ENCODE measurements at regions not wholly inside any gene's neighbourhood (a gene's known extent, or its start where the extent isn't known, plus 50 kb on each side); places are given as distances from the start of the nearest gene placed in this dataset.

DNA sequence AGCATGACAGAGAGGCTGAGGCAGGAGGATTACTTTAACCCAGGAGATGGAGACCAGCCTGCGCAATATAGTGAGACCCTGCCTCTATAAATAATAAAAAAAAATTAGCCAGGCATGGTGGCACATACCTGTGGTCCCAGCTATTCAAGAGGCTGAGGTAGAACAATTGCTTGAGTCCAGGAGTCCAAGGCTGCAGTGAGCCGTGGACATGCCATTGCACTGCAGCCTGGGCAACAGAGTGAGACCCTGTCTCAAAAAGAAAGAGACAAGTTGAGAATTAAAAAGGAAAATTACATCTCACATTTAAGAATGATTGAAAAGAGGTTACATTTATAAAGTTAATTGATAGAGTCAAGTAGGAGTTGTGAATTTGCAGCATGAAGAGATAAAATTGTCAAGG lies 91.4 kb upstream of the TMPO start:
- DNase-seq (ENCODE audit: low read depth, low spot score), result no peak

DNA sequence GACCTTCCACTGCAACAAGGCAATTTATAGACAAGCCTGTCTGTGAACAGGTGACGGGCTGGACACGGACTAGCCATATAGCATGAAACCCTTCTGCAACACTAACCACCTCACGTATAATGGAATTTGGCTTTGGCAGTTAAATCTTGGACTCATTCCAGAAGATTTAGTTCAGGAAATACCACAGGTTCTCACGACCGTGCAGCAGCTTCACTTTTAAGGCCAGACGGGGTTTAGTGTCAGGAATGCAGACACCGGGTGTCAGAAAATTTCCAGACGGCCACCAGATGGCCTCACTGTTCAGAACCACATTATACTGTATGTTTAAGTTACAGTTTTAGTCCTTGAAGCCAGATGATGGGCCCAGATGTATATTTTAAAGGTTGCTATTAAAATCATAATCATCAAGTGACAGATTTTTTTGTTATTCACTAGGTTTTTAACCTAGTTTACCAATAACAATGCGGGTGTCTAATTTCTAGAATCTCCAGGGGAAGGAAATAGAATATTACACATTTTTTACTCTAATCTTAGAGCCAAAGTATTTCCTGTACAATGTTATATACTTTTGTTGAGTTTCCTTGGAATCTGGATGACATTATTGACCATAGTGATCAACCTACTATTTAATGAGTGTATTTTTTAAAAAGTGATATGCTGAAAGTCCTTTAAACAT lies 90.5 kb upstream of the TMPO start:
- DNase-seq (ENCODE audit: low read depth, low spot score), result no peak

DNA sequence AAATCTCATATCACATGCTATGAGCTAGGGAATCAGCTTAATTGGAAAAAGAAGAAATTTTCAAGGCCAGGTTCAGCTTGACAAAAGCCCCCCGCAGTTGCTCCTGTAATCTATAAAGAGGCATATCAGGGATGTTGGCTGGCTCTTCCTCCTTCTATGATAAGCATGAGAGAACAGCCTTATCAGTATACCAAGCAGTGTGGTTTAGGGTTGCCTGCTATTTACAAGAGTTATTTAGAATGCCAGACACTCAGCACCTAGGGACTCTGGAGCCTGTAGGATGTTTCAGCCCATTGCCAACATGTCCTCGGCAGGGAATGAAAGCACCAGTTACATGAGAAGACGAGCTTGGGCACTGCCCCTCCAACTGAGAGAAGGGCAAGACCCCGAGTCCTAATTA lies 89.5 kb upstream of the TMPO start:
- no peak for DNase-seq (ENCODE audit: low read depth, low spot score)

DNA sequence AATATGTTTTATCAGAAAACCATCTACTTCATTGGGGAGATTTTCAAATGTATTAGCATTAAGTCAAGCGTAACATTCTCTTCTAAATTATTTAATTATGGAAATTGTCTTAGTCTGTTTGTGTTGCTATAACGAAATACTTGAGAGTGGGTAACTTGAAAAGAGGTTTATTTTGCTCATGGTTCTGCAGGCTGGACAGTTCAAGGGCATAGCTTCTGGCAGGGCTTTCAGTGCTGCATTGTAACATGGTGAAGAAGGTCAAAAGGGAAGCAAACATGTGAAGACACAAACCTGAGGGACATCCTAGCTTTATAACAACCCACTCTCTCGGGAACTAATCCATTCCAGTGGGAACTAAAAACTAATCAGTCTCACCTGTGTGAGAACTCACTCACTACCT lies 84.3 kb upstream of the TMPO start:
- no peak for DNase-seq (ENCODE audit: low read depth, low spot score)

DNA sequence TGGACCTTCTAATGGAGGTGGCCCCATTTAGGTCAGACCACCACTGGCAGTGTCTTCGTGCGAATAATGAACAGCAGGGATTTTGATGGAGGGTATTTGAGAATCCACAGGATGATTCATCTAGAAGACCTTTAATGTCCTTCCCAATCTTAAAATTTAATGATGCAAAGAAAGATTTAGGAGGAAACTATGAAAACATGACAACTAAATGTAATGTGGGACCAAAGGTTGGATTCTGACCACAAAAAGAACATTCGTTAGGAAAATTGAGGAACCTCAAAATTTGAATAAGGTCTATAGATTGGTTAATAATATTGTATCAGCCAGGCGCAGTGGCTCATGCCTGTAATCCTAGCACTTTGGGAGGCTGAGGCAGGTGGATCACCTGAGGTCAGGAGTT lies 78.2 kb upstream of the TMPO start:
- no peak for DNase-seq (ENCODE audit: low read depth, low spot score)

DNA sequence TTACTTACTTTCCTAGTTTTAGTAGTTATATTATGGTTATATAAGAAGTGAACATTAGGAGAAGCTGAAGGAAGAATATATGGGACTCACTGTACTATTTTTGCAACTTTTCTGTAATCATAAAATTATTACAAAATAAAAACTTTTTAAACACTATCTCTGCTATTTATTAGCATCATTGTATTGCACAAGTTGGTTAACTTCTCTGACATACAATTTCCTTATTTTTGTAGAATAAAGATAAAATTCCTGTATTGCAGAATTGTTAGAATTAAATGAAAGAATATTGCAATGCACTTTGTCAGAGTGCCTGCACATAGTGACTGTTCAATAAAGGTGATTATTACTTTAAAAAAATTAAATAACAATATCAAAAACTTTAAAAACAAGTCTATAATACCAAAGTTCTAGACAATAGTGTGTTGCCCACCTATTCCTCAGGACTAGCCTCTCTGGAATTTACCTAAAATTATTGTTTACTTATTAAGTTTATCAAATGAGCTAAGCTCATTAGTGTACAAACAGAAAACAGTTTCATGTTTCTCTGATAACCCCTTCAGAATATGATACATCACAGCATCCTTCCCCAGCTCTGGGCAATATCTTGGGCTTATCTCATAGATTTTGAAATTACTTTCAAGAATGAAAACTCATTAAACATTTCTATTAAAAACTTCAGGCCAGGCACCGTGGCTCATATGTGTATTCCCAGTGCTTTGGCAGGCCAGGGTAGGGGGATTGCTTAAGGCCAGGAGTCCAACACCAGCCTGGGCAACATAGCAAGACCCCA lies 77.4 kb upstream of the TMPO start:
- no peak for DNase-seq (ENCODE audit: low read depth, low spot score)

DNA sequence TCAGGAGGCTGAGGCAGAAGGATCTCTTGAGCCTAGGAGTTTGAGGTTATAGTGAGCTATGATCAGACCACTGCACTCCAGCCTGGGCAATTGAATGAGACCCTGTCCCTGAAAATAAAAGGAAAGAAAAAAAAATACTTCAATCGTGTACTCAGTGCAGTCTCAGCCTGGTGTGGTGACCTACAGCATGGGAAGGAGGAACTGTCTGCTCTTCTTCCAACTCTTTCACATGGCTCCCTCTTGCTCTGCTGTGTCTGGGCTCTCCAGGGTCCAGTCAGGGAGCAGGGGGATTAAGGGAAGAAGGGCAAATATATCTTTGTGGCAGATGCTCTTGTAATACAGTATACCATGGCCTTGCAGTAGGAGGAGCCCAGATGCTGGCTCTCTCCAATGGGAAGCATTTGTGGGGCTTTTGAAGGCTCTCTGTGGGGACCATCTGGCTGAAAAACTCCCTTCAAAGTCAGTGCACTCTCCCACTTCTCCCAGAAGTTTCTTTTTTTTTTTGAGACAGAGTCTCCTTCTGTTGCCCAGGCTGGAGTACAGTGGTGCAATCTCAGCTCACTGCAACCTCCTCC lies 76.6 kb upstream of the TMPO start:
- DNase-seq (ENCODE audit: low read depth, low spot score), result no peak

DNA sequence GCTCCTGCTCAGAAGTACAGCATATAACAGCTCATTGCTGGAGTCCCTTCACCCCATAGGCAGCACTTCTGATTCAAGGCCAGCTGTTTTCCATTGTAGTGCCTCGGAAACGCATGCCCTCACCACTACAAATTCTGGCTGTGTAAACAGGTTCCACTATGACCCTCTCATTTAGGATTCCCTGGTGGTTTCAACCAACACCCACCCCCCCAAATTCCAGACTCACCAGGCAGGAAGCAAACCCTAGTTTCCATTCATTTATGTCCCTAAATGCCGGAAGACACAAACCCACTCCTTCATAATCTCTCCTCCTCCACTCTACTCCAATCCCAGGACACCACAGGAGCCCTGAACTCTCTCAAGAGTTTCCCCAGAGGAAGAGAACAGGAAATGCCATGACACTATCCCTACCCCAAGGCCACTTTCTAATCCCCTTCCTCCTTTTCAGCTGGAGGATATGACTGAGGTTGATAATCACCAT lies 75.9 kb upstream of the TMPO start:
- no peak for DNase-seq (ENCODE audit: low read depth, low spot score)

DNA sequence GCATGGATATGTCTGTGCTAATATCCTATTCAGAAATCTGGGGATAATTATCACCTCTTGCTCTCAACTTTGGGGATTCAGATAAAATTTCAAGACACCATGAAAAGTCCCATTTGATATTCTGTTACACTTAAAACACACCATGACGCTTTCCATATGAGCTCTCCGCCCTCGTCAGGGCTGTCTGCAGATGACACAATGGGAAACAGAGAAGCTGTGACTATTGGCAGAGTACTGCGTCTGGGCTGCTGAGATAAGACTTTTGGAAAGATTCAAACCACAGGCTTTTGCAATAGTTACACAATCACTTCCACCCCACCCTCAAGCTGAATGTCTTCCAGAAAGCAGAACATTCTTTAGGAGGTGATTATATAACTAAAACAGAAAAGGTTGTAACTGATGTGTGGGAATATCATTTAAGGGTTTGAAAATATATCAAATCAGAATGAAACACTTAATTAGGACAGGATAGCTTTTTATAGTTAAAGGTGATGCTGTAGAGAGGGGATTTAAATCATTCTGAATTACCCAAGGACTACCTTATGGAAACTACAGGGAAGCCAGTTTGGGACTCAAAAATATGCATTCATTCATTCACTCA lies 75.3 kb upstream of the TMPO start:
- DNase-seq (ENCODE audit: low read depth, low spot score), result no peak

DNA sequence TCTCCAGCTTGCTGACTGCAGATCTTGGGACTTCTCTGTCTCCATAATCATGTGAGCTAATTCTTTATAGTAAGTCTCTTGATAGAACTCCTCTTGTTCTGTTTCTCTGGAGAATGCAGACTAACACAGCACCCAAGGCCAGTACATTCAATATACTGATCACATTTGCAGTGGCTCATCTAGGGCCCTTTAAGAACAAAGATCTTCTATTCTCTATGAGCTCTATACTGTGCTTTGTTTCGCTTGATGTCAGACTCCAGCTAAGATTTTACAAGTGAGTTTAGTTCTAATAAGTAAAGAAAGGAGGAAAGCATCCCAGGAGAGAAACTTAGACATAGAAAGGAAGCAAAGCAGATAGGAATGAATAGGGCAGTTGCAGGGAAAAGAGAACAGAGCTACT lies 69.3 kb upstream of the TMPO start:
- no peak for DNase-seq (ENCODE audit: low read depth, low spot score)

DNA sequence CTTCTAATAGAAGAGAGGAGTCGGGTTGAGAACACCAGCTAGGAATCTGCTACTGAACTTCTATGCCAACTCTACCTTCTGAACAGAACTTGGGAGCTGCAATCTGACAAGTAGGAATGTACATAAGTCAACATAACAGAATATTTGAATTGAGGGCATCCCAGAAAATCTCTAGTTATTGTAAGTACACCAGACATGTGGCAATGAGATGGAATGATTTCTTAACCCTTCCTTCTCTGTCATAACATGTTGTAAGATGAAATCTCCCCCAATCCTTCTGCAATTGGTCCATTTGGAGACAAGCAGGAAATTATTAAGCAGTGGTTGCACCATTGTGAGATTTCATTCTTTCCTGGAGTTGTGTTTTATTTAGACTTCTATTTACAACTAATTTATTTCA lies 68.7 kb upstream of the TMPO start:
- no peak for DNase-seq (ENCODE audit: low read depth, low spot score)

DNA sequence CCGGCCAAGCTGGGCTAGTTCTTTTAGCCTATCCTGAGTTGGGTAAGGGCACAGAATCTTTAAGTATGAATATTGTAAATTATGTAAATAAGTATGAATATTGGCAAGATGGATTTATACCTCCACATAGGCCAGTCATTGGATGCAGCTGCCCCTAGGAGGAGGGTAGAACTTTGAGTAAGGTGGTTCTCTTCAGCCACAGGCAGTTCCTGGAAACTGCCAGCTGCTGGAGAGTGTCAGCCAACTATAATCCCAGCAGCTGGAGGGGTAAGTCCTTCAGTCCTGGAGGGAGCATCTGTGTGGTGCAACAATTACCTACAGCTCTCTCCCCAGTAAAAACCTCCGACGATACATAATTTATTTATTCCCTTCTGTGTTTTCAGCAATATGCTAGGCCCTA lies 65.8 kb upstream of the TMPO start:
- no peak for DNase-seq (ENCODE audit: low read depth, low spot score)

DNA sequence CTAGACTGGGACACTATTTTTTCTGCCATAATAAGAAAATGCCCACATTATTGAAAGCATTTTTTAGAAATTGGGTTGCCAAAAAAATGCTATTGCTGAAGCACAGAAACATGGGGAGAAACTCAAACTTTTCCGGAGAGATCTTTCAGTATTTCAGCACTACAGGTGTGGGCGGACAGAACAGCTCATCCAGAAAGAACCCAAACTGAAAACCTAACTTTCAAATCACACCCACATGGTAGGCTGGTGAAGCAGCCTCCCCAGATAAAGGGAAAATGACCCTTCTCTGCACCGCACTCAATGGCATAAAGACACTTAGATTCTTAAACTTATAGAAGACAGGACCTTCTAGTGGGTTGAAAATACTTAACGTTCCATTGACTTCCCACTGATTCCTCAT lies 62.3 kb upstream of the TMPO start:
- DNase-seq (ENCODE audit: low read depth, low spot score), result no peak

DNA sequence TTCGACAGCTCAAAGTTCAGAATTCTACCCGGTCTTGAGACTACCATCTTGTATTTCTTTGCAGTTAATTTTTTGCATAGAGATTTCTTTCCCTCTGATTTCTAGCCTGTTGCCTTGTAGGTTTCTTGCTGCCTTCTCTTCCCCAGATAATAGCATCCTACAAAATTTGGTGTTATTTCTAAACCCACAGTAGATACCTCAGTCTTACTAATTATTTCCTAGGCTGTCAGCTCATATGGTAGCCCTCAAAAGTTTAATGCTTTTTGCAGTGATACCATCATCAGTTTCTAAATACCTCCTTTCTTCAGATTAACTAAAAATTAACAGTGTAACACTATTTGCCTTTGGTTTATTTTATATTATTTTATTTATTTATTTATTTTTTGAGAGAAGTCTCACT lies 61.9 kb upstream of the TMPO start:
- no peak for DNase-seq (ENCODE audit: low read depth, low spot score)

DNA sequence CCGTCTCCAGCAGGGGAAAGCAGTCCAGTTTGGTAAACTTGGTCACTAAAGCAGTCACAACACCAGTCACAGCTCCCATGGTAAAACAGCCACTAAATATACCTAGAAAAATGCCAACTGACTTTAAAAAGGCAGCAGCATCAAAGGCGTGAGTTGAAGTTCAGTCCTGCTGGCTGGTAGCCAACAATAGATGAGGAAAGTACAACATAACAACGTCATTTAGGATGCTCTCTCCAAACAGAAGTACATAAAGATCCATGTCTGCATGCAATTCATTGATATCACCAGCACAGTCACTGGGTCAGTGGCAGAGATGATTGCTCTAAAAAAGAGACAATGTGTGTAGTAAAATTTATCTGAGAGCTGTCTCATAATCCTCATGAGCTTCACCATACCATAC lies 59.3 kb upstream of the TMPO start:
- DNase-seq (ENCODE audit: low read depth, low spot score), result no peak

DNA sequence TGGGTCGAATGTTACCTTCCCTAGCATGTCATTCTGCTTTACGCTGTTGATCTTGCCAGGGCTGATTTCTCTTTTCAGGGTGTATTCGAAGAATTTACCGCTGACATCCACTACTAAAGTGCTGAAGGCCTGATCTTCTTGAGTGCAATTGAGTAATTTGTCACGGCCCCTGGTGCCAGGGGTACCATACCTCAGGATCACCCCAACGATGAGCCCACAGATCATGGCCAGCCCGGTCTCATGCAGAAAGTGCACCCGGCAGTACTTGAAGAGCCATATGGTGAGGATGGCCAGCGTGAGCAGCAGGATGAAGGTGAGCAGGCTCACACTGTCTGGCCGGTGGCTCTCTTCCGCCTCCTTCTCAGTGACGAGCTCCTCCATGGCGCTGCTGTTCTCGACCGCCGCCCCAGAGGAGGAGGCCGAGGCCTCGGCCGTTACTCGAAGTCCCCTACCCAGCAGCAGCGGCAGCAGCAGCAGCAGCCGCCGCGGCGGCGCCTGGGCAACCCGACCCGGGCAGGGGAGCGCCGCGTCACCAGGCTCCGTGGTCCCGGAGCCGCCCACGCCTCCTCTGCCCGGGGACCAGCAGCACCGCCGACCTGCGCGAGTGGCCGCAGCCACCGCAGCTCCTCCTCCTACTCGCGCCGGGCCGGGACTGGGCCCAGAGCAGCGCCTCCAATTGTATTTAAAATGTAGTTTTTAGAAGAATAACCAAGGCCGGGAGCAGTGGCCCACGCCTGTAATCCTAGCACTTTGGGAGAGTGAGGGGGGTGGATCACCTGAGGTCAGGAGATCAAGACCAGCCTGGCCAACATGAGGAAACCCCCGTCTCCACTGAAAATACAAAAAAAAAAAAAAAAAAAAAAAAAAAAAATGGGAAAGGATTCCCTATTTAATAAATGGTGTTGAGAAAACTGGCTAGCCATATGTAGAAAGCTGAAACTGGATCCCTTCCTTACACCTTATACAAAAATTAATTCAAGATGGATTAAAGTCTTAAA lies 58.5 kb upstream of the TMPO start:
- no peak for DNase-seq (ENCODE audit: low read depth, low spot score)

DNA sequence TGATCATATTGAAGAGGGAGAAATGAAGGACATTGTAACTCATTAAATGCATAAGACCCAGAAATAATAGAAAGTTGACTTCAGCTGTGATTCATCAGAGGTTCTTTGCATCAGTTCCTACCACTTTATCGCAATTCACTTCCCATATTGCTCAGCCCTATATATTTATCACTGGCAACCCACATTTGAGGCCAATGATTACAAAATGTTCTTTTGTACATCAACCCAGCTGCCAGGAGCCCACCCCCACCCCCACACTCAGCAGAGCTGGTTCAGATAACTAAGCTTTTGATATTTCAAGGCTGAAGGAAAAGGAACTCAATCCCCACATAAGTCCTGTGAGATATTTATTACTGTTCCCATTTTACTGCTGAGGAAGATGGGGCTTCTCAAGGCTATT lies 51.2 kb upstream of the TMPO start:
- no peak for DNase-seq (ENCODE audit: low read depth, low spot score)

DNA sequence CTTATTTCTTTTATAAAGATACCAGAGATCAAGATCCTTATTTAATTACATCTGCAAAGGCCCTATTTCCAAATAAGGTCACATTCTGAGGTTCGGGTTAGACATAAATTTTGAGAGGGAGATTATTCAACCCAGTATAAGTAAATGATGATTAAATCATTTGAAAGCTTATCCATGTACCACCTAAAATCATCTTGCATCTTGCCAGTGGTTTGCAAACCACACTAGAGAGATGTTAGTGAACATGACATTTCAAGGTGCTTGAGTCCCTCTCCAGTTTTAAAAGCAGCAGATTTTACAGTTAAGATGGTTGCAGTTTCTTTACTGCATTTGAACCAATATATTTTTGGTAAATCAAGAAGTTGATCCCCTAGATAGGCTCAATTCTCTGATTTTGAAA lies 49.9 kb upstream of the TMPO start:
- no peak for DNase-seq (ENCODE audit: low read depth, low spot score)

Measured in smooth muscle cell of the brain vasculature (primary cell).